Activated naive CD4-positive, alpha-beta T cell (primary cell): ENCODE measurements at regions not wholly inside any gene's neighbourhood (a gene's known extent, or its start where the extent isn't known, plus 50 kb on each side); places are given as distances from the start of the nearest gene placed in this dataset.
"Not testable (repeated sequence)": the region's sequence is repeated elsewhere in the genome, so short reads cannot be mapped to it uniquely, and the experiment has no call there.

Experiments used
- DNase-seq, 4 experiments: peaks; one replicate each; lab custom pipeline; 2025; lab: John Stamatoyannopoulos, UW

DNA sequence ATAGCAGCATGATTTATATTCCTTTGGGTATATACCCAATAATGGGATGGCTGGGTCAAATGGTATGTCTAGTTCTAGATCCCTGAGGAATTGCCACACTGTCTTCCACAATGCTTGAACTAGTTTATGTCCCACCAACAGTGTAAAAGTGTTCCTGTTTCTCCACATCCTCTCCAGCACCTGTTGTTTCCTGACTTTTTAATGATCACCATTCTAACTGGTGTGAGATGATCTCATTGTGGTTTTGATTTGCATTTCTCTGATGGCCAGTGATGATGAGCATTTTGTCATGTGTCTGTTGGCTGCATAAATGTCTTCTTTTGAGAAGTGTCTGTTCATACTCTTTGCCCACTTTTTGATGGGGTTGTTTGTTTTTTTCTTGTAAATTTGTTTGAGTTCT is 54.0 kb upstream of the GPR89A start:
- DNase-seq, result not testable (repeated sequence)

DNA sequence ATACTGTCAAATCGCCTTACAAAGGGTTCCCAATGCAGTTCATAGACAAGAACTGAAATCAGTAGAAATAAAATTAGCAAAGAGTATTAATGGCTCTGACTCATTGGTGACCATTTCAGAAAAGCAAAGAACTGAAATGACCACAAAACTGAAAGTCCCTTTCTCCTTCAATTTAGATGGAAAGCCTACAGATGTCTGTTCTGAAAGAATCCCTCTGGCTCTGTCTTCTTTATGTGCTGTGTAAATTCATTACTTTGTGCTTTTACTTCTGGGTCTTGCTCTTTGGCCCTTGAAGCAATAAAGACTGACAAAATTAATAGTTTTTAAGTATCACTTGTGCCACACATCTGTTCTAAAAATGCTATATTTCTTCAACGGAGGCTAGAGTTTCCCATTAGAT is 62.7 kb upstream of the GPR89A start:
- no peak for DNase-seq

DNA sequence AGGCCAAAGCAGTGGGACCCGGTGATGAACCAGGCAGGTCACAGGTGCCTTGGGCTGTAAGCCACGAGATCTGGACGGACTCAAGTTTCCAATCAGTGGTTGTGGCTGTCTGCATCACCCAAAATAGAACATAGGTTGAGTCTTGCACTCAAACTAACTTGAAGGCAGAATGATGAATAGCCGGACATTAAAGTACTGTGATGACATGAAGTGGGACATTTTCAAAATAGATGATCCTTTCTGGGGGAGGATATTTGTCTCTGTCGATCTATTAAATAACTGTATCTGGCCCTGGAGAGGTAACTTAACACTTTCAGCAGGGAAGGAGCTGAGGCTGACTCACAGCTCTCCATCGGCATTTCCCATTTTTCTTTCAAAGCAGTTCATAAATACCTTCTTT is 66.1 kb upstream of the GPR89A start:
- DNase-seq, result not testable (repeated sequence)

DNA sequence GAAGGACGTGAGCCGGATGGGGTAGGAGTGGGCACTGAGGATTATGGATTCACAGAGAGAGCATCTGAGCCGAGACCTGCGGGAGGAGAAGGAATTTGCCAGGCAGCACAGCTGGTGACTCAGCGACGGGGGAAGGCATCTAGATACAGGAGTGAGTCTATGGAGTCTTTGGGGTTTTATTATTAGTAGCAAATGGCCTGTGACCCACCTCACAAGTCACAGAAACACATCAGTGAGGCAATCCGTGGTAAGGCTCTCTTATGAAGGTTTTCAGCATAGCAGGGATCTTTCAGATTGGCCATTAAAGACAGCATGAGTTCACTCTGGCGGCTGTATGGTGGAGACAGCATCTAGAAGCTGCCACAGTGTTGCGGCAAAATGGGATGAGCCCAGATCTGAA is 66.5 kb upstream of the GPR89A start:
- not testable (repeated sequence) for DNase-seq

DNA sequence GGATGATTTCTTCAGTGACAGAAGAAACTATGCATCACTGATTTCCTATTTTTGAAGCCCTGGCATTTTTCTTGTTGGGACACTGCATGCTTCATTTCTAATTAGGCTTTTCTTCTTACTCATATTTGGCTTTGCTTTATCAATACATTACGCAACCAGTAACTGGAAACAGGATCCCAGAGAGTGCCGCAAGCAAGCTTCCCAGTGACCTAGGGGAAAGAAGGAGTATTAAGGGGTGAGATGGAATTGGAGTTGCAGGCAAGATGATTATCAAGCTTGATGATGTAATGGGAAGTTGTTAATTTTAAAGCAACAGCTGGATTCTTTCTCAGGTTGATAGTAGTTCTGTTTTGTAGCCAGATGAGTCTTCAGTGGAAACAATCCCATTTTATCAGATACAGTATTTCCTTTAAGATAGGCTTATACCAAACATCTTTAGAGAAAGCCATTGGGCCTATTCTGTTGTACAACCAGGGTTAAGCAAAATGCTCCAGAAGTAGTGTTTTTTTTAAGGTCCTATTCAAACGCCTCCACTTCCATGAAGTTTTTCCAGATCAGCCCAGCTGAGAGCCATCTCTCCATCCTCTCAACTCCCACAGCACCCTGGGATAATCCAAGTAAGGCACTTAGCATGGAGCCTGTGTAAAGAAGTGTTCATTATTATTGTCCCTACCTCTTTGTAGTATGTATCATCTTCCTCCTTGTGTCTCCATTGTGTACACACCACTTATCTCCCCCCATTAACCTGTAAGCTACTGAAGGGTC is 69.5 kb upstream of the GPR89A start:
- DNase-seq, result not testable (repeated sequence)

DNA sequence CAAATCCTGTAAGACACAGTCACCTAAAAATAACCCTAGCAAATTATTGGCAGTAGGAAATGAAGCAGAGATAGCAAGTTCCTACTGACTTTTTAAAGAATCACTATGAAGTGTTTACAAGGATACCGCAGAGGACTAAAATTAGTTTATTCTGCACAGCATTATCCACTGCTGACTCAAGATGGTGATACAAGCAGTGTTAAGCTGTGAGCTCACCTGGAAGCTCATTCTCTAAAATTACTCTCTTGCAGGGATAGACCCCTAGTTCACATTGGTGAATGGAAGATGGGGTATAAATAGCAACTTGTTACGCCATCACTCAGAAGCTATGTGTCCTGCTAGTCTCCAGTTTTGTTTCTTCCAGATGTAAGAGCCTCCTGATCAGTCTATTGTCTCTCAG is 70.8 kb upstream of the GPR89A start:
- not testable (repeated sequence) for DNase-seq

DNA sequence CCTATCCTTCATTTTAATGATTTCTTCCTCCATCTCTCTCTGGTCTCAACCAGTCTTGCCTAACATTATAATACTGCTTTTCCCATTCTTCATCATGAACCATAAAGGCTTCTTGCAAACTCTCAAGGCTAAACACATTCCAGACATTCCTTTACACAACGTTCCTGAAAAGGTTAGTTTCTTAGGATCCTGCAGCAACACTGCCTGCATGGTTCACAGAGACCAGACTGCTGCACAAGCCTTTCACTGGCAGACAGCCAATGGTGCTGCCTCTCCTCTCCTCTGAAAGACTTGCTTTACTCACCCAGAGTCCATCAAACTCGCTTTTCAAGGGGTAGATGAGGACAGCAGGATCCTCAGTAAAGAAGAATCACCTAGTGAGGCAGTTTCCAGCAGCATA is 72.3 kb upstream of the GPR89A start:
- DNase-seq, result not testable (repeated sequence)

DNA sequence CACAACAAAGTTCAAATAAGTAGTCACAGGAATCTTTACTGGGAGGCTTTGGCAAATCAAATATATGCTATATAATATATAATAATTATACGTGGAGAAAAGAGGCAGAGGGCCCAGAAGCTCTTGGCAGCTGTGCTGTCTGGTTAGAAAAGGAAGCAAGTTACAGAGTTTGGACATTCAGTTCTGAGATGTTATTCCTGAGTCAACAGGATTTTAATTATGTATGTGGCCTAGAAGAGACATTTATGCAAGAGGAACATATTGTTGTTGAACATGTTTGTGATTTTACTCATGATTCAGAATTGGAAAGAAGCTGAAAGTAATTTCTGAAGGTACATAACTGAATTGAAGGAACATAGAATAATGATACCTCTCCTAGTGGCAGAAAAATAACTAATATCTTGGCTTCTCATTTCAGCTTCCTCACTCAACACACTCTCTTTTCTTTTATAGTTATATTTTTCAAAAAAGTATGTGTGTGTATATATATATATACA is 79.7 kb upstream of the GPR89A start:
- DNase-seq, result not testable (repeated sequence)

DNA sequence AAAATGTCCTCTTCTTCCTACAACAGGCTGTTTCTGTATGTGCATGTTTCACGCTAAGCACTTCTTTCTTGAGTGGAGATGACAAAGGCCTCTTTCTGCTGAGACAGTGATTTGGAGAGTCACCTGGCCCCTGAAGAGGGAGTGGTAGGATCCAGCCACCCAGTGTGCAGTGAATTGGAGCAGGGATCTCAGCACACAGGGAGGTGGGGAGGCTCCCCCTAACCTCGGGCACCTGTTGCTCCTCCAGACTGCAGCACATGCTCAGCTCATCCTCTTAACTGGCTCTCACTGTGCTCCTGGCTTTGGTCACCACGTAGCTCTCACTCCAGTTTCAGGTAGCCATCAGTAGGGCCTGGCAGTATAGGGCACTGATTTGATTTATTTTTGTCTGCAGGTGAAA is 87.6 kb upstream of the GPR89A start:
- not testable (repeated sequence) for DNase-seq

DNA sequence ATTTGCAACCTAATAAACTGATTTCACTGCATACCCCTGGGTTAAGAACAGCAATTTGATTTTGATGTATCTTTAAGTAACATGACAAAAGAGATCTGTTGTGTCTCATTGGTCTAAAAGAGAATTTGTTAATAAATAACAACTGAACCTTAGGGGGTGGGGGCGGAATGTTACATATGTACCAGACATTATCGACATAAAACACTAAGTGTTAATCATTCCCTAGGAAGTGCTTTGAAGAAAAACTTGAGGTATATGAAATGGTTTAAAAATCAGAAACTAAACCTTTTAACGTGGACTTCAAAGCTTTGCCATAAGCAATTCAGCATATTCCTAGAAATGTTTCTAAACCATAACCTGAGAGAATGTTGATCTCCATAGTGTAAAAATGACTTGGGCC is 88.5 kb upstream of the GPR89A start:
- DNase-seq, result not testable (repeated sequence)

DNA sequence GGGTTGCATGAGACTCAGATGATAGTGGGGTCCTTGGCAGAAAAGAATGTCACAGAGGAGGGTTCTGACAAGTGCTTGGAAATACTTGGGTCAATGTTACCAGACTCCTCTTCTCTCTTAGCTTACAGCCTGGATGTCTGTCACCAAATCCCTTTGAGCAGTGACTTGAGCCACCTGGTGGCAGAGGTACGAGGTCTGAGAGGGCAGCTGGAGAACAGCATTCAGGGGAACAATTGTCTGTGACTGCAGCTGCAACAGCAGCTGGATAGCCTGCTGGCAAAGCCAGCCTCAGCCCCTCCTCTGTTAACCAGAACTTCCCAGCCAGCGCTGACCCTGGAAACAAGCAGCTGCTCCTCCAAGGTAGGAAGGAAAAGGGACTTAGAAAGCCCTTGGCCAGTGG is 87.6 kb upstream of the NBPF20 start:
- peak in 1 of 4 experiments; percentile 1 for DNase-seq

DNA sequence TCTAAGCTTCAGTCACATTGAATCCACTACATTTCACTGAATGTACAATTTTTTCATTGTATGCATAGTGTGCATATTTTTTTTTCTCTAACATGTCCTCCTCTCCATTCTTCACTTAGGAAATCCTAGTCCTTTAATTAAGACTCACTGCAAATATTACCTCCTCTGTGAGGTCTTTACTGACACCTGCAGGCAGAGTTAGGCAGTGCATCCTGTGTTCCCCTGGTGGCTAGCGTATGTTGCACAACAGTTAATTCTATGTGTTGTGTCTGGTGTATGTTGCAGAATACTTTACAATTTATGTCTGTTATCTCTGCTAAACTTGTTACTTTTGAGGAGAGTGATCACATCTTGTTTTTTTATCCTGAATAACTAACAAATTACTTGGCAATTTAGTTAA is 82.7 kb upstream of the NBPF20 start:
- DNase-seq, result not testable (repeated sequence)

DNA sequence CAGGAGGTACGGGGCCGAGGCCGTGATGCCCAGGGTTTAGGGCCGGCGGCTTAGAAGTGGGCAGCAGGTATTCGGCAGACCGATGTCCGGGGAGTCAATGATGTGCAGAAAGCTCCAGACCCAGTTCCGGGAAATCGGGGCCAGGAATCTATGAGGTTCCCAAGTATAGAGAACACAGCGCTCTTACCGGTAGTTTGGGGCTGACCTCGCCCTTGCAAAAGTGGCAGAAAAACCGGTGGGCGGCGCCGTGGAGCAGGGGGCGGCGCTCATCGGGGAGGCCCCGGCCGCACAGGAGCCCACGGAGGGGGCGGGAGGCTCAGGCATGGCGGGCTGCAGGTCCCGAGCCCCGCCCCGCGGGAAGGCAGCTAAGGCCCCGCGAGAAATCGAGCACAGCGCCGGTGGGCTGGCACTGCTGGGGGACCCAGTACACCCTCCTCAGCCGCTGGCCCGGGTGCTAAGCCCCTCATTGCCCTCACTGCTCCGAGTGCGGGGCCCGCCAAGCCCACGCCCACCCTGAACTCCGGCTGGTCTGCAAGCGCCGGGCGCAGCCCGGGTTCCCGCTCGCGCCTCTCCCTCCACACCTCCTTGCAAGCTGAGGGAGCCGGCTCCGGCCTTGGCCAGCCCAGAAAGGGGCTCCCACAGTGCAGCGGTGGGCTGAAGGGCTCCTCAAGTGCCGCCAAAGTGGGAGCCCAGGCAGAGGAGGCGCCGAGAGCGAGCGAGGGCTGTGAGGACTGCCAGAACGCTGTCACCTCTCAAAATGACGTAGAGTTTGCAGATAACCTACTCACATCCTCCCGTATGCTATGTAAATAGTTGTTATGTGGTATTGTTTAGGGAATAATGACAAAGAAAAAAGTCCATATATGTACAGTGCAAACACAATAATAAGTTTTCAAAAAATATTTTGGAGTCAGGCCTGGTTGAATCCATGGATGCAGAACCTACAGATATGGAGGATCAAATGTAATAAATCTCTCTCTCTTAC is 80.6 kb upstream of the NBPF20 start:
- not testable (repeated sequence) for DNase-seq

DNA sequence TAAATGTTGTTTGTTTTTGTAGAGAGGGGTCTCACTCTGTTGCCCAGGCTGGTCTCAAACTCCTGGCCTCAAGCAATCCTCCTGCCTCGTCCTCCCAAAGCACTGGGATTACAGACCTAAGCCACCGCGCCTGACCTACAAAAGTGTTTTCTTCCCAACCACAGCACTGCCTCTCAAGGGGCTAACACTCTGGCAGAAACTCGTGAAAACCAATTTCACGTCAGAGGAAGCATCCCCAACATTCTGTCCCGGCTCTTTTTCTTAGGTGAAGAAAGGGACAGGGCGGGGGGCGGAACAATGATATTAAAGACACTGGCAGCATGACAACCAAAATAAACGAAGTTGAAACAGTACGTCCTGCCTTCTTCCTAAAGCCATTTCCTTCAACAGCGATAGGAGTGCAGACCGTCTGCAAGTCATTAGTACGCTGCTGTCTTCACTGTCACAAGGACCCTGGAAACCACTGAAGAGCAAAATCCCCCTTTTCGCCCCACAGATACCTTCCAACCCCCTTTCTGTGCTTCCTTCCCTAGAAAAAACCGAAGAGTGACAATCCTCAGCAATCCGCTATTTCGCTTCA is 79.5 kb upstream of the NBPF20 start:
- DNase-seq, result not testable (repeated sequence)

DNA sequence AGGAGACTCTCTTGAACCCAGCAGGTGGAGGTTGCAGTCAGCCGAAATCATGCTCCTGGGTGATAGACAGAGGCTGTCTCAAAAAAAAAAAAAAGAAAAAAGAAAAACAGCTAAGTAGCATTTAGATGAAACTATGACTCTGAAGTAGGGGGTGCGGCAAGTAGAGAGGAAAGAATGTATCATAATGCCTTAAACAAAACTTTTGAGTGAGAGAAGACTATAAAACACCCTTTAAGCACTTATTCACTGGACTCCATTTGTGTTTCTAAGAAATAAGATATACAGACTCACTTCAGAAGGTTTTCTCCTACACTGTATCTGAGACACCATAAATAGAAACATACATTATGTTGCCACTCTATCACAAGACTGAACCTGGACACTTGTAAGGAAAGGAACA is 78.9 kb upstream of the NBPF20 start:
- DNase-seq, result not testable (repeated sequence)

DNA sequence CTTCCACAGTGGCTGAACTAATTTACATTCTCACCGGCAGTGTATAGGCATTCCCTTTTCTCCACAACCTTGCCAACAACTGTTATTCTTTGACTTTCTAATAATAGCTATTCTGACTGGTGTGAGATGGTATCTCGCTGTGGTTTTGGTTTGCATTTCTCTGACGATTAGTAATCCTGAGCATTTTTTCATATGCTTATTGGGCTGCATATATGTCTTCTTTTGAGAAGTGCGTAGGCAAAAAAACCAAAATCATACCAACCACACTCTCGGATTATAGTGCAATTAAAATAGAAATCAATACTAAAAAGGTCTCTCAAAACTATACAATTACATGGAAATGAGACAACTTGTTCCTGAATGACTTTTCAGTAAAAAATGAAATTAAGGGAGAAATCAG is 74.8 kb upstream of the NBPF20 start:
- not testable (repeated sequence) for DNase-seq

DNA sequence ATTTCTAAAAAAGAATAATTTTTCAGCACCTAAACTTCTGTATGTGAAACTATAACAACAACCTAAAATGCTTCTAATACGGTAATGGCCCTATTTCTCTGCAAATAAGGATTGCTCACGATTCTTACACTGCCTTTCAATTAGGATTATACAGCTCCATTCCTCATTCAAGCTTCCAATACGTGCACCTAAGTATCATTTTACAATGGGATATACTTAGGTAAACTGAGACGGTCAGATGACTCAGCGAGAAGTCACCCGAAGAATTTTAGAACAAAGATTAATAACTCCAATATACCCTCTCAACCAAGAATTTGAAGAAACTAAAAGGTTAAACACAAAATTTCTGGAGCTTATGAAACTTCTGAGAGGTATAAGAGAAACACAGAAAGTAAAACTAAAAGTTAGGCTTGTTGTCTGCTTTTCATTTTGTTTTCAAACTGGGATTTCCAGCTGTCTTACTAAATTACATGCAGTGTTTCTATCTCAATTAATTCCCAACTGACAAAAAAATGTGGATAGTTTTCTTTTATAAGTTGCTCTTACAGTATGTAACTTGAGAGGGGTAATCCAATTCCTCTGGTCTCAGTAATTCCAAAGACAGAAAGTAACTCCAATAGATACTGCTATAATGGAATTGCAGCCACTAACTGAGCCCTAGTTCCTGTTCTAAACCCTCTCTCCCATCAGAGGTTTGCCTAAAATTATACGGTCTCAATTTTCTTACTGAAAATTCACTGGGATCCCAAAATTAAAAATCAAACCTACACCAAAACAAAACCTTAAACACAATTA is 69.9 kb upstream of the NBPF20 start:
- not testable (repeated sequence) for DNase-seq

DNA sequence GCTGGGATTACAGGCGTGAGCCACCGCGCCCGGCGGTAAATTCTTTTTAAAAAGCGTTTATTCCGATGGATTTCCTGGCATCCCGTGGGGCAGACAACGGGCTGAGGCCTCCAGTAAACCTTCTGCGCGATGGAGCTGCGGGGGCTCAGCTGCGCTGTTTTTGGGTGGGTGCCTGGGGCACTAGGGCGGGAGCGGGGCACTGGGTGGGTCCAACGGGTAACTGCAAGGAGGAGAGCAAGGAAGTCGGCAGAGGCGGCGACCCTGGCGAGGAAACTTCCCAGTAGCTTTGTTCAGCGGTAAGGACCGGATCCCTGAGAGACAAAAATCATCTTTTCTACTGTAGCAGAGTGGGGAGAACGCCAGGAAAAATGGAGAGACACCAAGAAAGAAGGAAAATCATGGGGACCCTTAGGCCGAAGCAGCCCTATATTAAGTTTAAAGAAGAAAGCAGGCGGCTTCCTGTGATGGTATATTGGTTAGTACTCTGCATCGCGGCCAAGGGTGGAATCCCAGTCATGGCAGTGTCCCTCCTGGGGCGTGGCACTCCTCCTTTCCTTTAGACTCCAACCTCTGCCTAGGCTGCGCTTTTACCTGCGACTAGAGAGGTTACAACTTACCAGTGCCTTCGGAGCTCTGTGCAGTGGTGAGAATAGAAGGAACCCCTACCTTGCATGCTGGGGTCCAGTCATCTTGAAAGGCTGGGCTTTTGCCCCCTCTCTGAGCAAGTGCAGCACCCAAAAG is 63.0 kb upstream of the NBPF20 start:
- not testable (repeated sequence) for DNase-seq

DNA sequence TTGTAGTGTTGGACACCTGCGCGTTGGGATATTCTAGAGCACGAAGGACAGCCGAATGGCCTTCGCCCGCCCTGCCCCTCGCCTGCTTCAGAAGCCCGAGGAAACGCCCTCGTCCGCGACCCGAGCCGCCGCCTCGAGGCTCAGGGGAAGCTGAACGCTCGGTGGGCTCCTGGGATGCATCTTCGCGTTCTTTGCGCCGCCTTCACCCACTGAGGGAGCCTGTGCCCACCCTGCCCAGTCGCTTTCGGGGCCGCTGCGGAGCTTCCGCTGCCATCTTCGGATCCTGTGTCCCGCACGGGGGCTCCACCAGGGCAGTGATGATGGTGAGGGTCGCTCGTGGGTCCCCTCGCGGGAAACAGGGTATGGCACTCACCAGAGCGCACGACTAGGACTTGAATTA is 61.8 kb upstream of the NBPF20 start:
- DNase-seq, result not testable (repeated sequence)

DNA sequence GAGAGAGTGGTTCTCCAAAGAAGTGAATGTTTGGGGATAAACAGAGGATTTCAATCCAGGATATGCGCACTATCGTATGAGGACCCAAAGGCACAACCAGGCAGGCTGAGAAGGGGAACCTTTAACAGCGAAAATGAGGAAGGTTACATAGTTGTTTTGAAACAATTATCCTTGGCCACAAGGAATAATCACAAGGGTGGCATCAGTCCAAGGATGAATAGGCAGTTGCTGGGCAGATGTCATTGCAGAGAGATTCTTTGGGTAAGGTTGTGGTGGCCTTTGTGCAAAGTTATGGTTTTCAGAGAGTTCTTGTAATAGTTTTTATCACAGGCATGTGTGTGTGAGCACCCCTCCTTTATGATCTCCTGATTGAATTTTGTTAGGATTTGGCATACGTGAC is 58.9 kb upstream of the NBPF20 start:
- DNase-seq, result not testable (repeated sequence)
